Loucy (cell line): ENCODE measurements at regions not wholly inside any gene's neighbourhood (a gene's known extent, or its start where the extent isn't known, plus 50 kb on each side); places are given as distances from the start of the nearest gene placed in this dataset.

Experiments
- H2AFZ ChIP-seq: fragments of 200-600 bp; sonication (generic); 2 replicates; pipeline ENCODE4 v1.6.0; 2016; ENCODE audit warnings: antibody characterized with exemption, mild to moderate bottlenecking, low read length, moderate library complexity
- H3F3A ChIP-seq: fragments of 200-600 bp; 2 replicates; pipeline ENCODE4 v1.6.0; 2016; ENCODE audit warnings: antibody characterized with exemption, low read depth, mild to moderate bottlenecking
- H3K27me3 ChIP-seq: fragments of 200-600 bp; sonication (generic); 2 replicates; pipeline ENCODE4 v1.6.1; 2014; ENCODE audit warnings: low read length, mild to moderate bottlenecking; ENCODE audit not compliant: insufficient read depth, poor library complexity, severe bottlenecking
- H3K36me3 ChIP-seq: fragments of 200-600 bp; sonication (generic); 2 replicates; pipeline ENCODE4 v1.6.1; 2016; ENCODE audit warnings: low read length; ENCODE audit not compliant: insufficient read depth
- H3K4me1 ChIP-seq: fragments of 200-600 bp; sonication (generic); 2 replicates; pipeline ENCODE4 v1.5.1; 2014; ENCODE audit warnings: low read length, mild to moderate bottlenecking; ENCODE audit not compliant: insufficient read depth, poor library complexity, severe bottlenecking
- H3K4me2 ChIP-seq: fragments of 200-600 bp; sonication (generic); 2 replicates; pipeline ENCODE4 v1.6.0; 2014; ENCODE audit warnings: antibody characterized with exemption, low read length, low read depth, mild to moderate bottlenecking; ENCODE audit not compliant: poor library complexity, severe bottlenecking
- H3K4me3 ChIP-seq: fragments of 200-600 bp; sonication (generic); 2 replicates; pipeline ENCODE4 v1.5.1; 2014; ENCODE audit warnings: low read length, mild to moderate bottlenecking, mixed read lengths; ENCODE audit not compliant: poor library complexity, severe bottlenecking
- H3K79me2 ChIP-seq: fragments of 200-600 bp; sonication (generic); 2 replicates; pipeline ENCODE4 v1.6.1; 2014; ENCODE audit warnings: low read length; ENCODE audit not compliant: insufficient read depth
- H3K9ac ChIP-seq: fragments of 200-600 bp; sonication (generic); 2 replicates; pipeline ENCODE4 v1.6.0; 2014; ENCODE audit warnings: mild to moderate bottlenecking, low read depth, low read length, moderate library complexity; ENCODE audit not compliant: poor library complexity, severe bottlenecking
- H3K9me2 ChIP-seq: fragments of 200-600 bp; sonication (generic); replicated peaks from 2 replicates; pipeline ENCODE4 v1.6.1; 2016; ENCODE audit warnings: low read depth, low read length, mixed read lengths
- H3K9me3 ChIP-seq: fragments of 200-600 bp; sonication (generic); 2 replicates; pipeline ENCODE4 v1.6.1; 2014; ENCODE audit warnings: mild to moderate bottlenecking, antibody characterized with exemption, low read length, low read depth; ENCODE audit not compliant: insufficient read depth
- H4K20me1 ChIP-seq: fragments of 200-600 bp; sonication (generic); 2 replicates; pipeline ENCODE4 v1.6.0; 2014; ENCODE audit warnings: antibody characterized with exemption, low read length, mild to moderate bottlenecking; ENCODE audit not compliant: insufficient read depth, poor library complexity, severe bottlenecking
- EZH2phosphoT487 ChIP-seq: fragments of 200-600 bp; IDR thresholded peaks from 2 replicates; pipeline ENCODE4 v1.6.1; 2018; ENCODE audit warnings: antibody characterized with exemption, mild to moderate bottlenecking, moderate library complexity, borderline replicate concordance
- TF ChIP-seq, protein P1 (sequence below): fragments of 200-600 bp; sonication (generic); conservative IDR thresholded peaks from 2 replicates; pipeline ENCODE4 v1.5.1; 2014; ENCODE audit warnings: mild to moderate bottlenecking, antibody characterized with exemption, low read length

DNA sequence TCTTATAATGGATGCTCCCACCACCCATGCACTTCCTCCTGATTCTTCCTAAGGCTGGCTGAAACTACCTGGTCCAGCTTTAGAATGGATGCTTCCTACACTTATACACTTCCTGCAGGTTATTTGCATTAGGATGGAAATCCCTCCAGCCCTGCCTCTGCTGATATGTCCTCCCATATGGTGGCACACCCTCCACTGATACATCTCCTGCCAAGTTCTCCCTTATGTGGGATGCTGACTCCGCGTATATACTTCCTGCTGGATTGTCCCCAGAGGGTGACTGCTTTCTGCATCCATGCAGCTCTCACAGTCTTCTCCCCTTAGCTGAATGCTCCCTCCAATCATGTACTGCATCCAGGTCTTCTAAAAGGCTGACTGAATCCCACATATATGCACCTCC is 254.6 kb upstream of the FAM47C start:
- Histone ChIP-seq H3K4me1 (no peaks in the 10 kb centered on the region), H3K9ac (no peak overlapping the region), H3K27me3 (no peaks in the 10 kb centered on the region), H4K20me1 (no peaks in the 10 kb centered on the region), H2AFZ (no peak overlapping the region), H3K4me3 (no peak overlapping the region), H3K9me3 (no peaks in the 10 kb centered on the region), H3K79me2 (no peaks in the 10 kb centered on the region), H3K9me2 (no peaks in the 10 kb centered on the region), H3F3A (no peaks in the 10 kb centered on the region), H3K4me2 (no peak overlapping the region), H3K36me3 (no peaks in the 10 kb centered on the region)
- no peak for TF ChIP-seq EZH2phosphoT487
- TF ChIP-seq, protein P1, sequence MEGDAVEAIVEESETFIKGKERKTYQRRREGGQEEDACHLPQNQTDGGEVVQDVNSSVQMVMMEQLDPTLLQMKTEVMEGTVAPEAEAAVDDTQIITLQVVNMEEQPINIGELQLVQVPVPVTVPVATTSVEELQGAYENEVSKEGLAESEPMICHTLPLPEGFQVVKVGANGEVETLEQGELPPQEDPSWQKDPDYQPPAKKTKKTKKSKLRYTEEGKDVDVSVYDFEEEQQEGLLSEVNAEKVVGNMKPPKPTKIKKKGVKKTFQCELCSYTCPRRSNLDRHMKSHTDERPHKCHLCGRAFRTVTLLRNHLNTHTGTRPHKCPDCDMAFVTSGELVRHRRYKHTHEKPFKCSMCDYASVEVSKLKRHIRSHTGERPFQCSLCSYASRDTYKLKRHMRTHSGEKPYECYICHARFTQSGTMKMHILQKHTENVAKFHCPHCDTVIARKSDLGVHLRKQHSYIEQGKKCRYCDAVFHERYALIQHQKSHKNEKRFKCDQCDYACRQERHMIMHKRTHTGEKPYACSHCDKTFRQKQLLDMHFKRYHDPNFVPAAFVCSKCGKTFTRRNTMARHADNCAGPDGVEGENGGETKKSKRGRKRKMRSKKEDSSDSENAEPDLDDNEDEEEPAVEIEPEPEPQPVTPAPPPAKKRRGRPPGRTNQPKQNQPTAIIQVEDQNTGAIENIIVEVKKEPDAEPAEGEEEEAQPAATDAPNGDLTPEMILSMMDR: no peak

DNA sequence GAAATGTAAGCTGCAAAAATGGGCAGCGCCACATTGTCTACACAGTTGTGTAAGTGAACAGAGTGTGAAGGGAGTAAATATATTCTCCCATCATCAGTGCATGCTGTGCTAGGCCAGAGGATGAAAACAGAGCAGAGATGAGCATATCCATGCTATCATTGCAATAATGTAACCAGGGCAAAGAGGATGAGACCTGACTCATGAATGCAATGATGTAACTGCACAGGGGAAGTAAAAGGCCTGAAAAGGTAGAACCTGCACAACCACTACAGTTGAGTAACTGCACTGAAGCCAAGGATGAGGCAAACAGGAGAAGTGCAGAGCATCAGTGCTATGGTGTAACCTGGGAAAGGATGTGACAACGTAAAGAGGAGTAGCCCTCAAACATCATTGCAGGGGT is 220.4 kb upstream of the FAM47C start:
- H3F3A ChIP-seq: no peaks in the 10 kb centered on the region
- H3K9me2 ChIP-seq: no peaks in the 10 kb centered on the region
- no peak overlapping the region for H3K9ac ChIP-seq
- no peaks in the 10 kb centered on the region for H3K4me1 ChIP-seq
- no peaks in the 10 kb centered on the region for H3K27me3 ChIP-seq
- no peaks in the 10 kb centered on the region for H3K79me2 ChIP-seq
- no peak overlapping the region for H3K4me2 ChIP-seq
- H3K9me3 ChIP-seq: no peaks in the 10 kb centered on the region
- H2AFZ ChIP-seq: no peak overlapping the region
- no peak overlapping the region for H3K4me3 ChIP-seq
- H4K20me1 ChIP-seq: no peaks in the 10 kb centered on the region
- TF ChIP-seq, protein P1: no peak
- no peak for TF ChIP-seq EZH2phosphoT487
- H3K36me3 ChIP-seq: no peaks in the 10 kb centered on the region

DNA sequence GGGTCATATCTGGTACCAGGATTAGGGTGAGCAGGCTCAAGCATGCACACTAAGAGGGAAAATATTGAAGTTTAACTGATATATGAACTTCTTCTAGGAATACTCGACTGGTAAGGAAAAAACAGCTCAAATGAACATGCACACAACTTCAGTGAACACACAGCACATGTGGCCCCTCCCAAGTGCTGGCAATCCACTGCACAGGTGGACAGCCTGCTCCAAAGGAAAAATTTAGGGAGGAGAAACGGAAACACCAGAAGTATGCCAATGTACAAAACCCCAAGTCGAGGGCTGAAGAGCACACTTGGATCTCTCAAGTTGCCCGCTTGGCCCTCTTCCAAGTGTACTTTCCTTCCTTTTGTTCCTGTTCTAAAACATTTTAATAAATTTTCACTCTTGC is 205.0 kb upstream of the FAM47C start:
- no peaks in the 10 kb centered on the region for H3K27me3 ChIP-seq
- H2AFZ ChIP-seq: no peak overlapping the region
- H3K9ac ChIP-seq: no peak overlapping the region
- H3K4me3 ChIP-seq: no peak overlapping the region
- H3K9me3 ChIP-seq: no peaks in the 10 kb centered on the region
- no peaks in the 10 kb centered on the region for H3K4me1 ChIP-seq
- H3K36me3 ChIP-seq: no peaks in the 10 kb centered on the region
- no peaks in the 10 kb centered on the region for H3K79me2 ChIP-seq
- TF ChIP-seq EZH2phosphoT487: no peak
- TF ChIP-seq, protein P1: no peak
- no peaks in the 10 kb centered on the region for H3K9me2 ChIP-seq
- H3F3A ChIP-seq: no peaks in the 10 kb centered on the region
- no peaks in the 10 kb centered on the region for H4K20me1 ChIP-seq
- no peak overlapping the region for H3K4me2 ChIP-seq
